GM23248 (cell line): ENCODE measurements at regions not wholly inside any gene's neighbourhood (a gene's known extent, or its start where the extent isn't known, plus 50 kb on each side); places are given as distances from the start of the nearest gene placed in this dataset.

Source experiments
- DNase-seq: peaks from one replicate; pipeline ENCODE4 v3.0.0-alpha.2; 2015
- H2AFZ ChIP-seq: fragments of 200-600 bp; sonication (generic); 2 replicates; pipeline ENCODE4 v1.6.1; 2016; ENCODE audit warnings: antibody characterized with exemption
- H3F3A ChIP-seq: fragments of 200-600 bp; sonication (generic); 2 replicates; pipeline ENCODE4 v1.6.1; 2016; ENCODE audit warnings: mild to moderate bottlenecking, antibody characterized with exemption, mixed run types; ENCODE audit not compliant: insufficient read depth
- H3K27ac ChIP-seq: fragments of 200-600 bp; sonication (generic); 2 replicates; pipeline ENCODE4 v1.5.1; 2016; ENCODE audit warnings: mild to moderate bottlenecking
- H3K27me3 ChIP-seq: fragments of 200-600 bp; sonication (generic); replicated peaks from 2 replicates; pipeline ENCODE4 v1.6.1; 2016; ENCODE audit warnings: mild to moderate bottlenecking; ENCODE audit not compliant: insufficient read depth
- H3K36me3 ChIP-seq: fragments of 200-600 bp; sonication (generic); 2 replicates; pipeline ENCODE4 v1.6.1; 2016; ENCODE audit warnings: low read depth, mild to moderate bottlenecking
- H3K4me1 ChIP-seq: fragments of 200-600 bp; sonication (generic); 2 replicates; pipeline ENCODE4 v1.6.1; 2016; ENCODE audit warnings: mild to moderate bottlenecking; ENCODE audit not compliant: insufficient read depth
- H3K4me2 ChIP-seq: fragments of 200-600 bp; sonication (generic); one replicate; pipeline ENCODE4 v1.6.1; 2016; ENCODE audit warnings: mild to moderate bottlenecking; ENCODE audit not compliant: unreplicated experiment
- H3K4me3 ChIP-seq: fragments of 200-600 bp; sonication (generic); 2 replicates; pipeline ENCODE4 v1.5.1; 2016; ENCODE audit warnings: mild to moderate bottlenecking
- H3K79me2 ChIP-seq: fragments of 200-600 bp; sonication (generic); 2 replicates; pipeline ENCODE4 v1.6.1; 2016; ENCODE audit warnings: mild to moderate bottlenecking; ENCODE audit not compliant: insufficient read depth
- H3K9ac ChIP-seq: fragments of 200-600 bp; sonication (generic); 2 replicates; pipeline ENCODE4 v1.6.1; 2016; ENCODE audit warnings: mild to moderate bottlenecking
- H3K9me2 ChIP-seq: fragments of 200-600 bp; sonication (generic); 2 replicates; pipeline ENCODE4 v1.6.1; 2016; ENCODE audit warnings: mixed run types, mild to moderate bottlenecking, moderate library complexity; ENCODE audit not compliant: insufficient read depth
- H3K9me3 ChIP-seq: fragments of 200-600 bp; sonication (generic); one replicate; pipeline ENCODE4 v1.6.1; 2017; ENCODE audit warnings: low read depth
- H4K20me1 ChIP-seq: fragments of 200-600 bp; sonication (generic); 2 replicates; pipeline ENCODE4 v1.6.0; 2016; ENCODE audit not compliant: insufficient read depth
- EZH2 ChIP-seq: fragments of 200-600 bp; sonication (generic); IDR thresholded peaks from 2 replicates; pipeline ENCODE4 v1.6.1; 2018; ENCODE audit warnings: antibody characterized with exemption, mild to moderate bottlenecking; ENCODE audit not compliant: insufficient read depth, poor library complexity, severe bottlenecking
- EZH2phosphoT487 ChIP-seq: fragments of 200-600 bp; sonication (generic); IDR thresholded peaks from 2 replicates; pipeline ENCODE4 v1.6.1; 2018; ENCODE audit warnings: antibody characterized with exemption, moderate library complexity, mild to moderate bottlenecking, low read depth; ENCODE audit not compliant: insufficient read depth
- WGBS, 2 experiments: methylation state at CpG; one replicate each; pipeline ENCODE4 v1.1.6; 2015 to 2017; ENCODE audit warnings: low lambda C conversion rate in 2 of 2, low coverage in 1 of 2; ENCODE audit errors: missing lambda C conversion rate in 2 of 2; 5-methylcytosine and 5-hydroxymethylcytosine counted together
- in situ Hi-C: fragments of 300-500 bp; cut with MboI; formaldehyde crosslinking; loops from 2 replicates; pipeline ENCODE4 v1.15.0; 2020

DNA sequence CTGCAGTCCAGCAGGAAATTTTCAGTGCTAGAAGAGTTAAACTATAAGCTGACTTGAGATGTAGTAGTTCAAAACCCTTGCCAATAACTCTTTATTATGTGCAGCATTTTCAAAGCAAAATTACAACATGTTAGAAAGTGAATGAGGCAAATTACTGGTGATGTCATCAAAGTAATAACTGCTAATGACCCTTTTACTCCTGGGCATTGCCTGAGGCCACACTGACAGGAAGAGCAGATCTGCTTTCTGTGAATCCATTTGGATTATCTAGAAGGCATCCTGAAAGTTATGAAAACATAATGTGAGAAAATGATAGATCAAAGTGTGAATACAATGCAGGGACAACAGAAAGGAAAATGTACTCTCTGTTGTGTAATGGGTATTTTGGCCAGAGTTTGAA is 139.6 kb upstream of the TRIB2 start:
- in situ Hi-C loops, result no loop called here
- no peak for DNase-seq
- TF ChIP-seq EZH2 (no peak), EZH2phosphoT487 (no peak)

DNA sequence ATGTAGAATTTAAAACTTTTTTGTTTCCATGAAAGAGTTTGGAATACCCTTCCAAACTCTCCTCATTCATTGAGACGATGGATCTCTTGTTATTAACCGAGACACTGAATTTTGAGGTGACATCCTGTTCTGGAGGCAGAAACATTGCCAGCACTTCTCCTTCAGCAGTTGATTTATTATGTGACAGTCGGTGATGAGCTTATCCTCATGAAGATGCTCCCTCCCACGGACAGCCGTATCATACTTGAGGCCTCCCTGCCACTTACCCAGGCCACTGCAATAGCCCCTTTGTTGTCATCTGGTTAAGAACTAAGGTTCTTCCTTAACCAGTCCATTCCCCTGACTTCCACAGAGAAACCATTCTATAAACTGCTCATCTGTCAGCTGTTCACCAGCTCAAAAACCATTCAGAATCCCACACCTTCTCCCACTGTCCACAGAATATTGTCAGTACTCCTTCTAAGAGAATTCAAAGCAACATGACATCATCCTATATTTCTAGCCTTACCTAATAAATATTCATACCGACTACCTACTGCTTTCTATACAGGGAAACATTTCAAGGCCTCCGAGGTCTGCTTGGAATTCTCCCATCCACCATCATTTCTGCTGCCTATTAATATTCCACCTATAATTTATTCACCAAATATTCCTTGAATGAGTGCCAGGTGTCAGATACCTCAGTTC is 139.0 kb upstream of the TRIB2 start:
- Histone ChIP-seq H3K9me2 (no peaks in the 10 kb centered on the region), H3F3A (no peaks in the 10 kb centered on the region), H3K79me2 (no peaks in the 10 kb centered on the region), H3K4me3 (no peak overlapping the region), H3K9me3 (no peaks in the 10 kb centered on the region), H3K27ac (no peak overlapping the region), H3K27me3 (no peaks in the 10 kb centered on the region), H3K4me1 (no peaks in the 10 kb centered on the region), H3K4me2 (no peak overlapping the region), H4K20me1 (no peaks in the 10 kb centered on the region), H3K36me3 (no peaks in the 10 kb centered on the region), H2AFZ (no peak overlapping the region), H3K9ac (no peak overlapping the region)
- DNase-seq, result no peak
- 79% methylated on average over 7 of the region's 7 CpGs for WGBS, 2 experiments
- no peak for TF ChIP-seq EZH2phosphoT487
- TF ChIP-seq EZH2, result no peak
- in situ Hi-C loops, result no loop called here

More for the DNA sequence above, 139.6 kb upstream of the TRIB2 start:
- Histone ChIP-seq H3K9ac (no peak overlapping the region), H3K9me3 (no peaks in the 10 kb centered on the region), H3K4me2 (no peak overlapping the region), H3K36me3 (no peaks in the 10 kb centered on the region), H3K27ac (no peak overlapping the region), H3K4me1 (no peaks in the 10 kb centered on the region), H3K27me3 (no peaks in the 10 kb centered on the region), H3K9me2 (no peaks in the 10 kb centered on the region), H4K20me1 (no peaks in the 10 kb centered on the region), H3K79me2 (no peaks in the 10 kb centered on the region), H2AFZ (no peak overlapping the region), H3K4me3 (no peak overlapping the region), H3F3A (no peaks in the 10 kb centered on the region)

- Histone ChIP-seq H3K27me3 (no peaks in the 10 kb centered on the region), H3K4me1 (no peaks in the 10 kb centered on the region), H3K79me2 (no peaks in the 10 kb centered on the region), H3K9ac (no peak overlapping the region), H2AFZ (no peak overlapping the region), H3K36me3 (no peaks in the 10 kb centered on the region), H3K9me3 (no peaks in the 10 kb centered on the region), H3K27ac (no peak overlapping the region), H3K4me3 (no peak overlapping the region), H4K20me1 (no peaks in the 10 kb centered on the region), H3K9me2 (no peaks in the 10 kb centered on the region), H3K4me2 (no peak overlapping the region), H3F3A (no peaks in the 10 kb centered on the region)
- TF ChIP-seq EZH2phosphoT487, result no peak
- TF ChIP-seq EZH2, result no peak
- in situ Hi-C loops, result no loop called here
- DNase-seq, result no peak
- 60 to 61% methylated on average over 1 of the region's 1 CpG for WGBS, 2 experiments
Observed at GRCh38 chr2:12579018-12579417, 137.7 kb upstream of the TRIB2 start.

GRCh38 chr2:12584338-12584737 is 132.4 kb upstream of the TRIB2 start:
- H2AFZ ChIP-seq, result no peak overlapping the region
- H3K79me2 ChIP-seq, result no peaks in the 10 kb centered on the region
- H3K36me3 ChIP-seq, result no peaks in the 10 kb centered on the region
- TF ChIP-seq EZH2 (no peak), EZH2phosphoT487 (no peak)
- H3K27me3 ChIP-seq, result no peaks in the 10 kb centered on the region
- H3K4me1 ChIP-seq, result peaks cover 13% of the 10 kb centered on the region
- H3K4me3 ChIP-seq, result no peak overlapping the region
- in situ Hi-C loops, result no loop called here
- no peak overlapping the region for H3K4me2 ChIP-seq
- no peak overlapping the region for H3K27ac ChIP-seq
- no peaks in the 10 kb centered on the region for H3K9me3 ChIP-seq
- no peaks in the 10 kb centered on the region for H3K9me2 ChIP-seq
- 92 to 94% methylated on average over 3 of the region's 3 CpGs for WGBS, 2 experiments
- H4K20me1 ChIP-seq, result no peaks in the 10 kb centered on the region
- no peak for DNase-seq
- no peak overlapping the region for H3K9ac ChIP-seq
- H3F3A ChIP-seq, result peaks cover 16% of the 10 kb centered on the region

- Histone ChIP-seq H3K9me3 (no peaks in the 10 kb centered on the region), H3K79me2 (no peaks in the 10 kb centered on the region), H3K9me2 (no peaks in the 10 kb centered on the region), H3K4me2 (no peak overlapping the region), H3F3A (peaks cover 16% of the 10 kb centered on the region), H4K20me1 (no peaks in the 10 kb centered on the region), H3K9ac (no peak overlapping the region), H3K4me1 (peaks cover 13% of the 10 kb centered on the region), H2AFZ (no peak overlapping the region), H3K27ac (no peak overlapping the region), H3K36me3 (no peaks in the 10 kb centered on the region), H3K4me3 (no peak overlapping the region), H3K27me3 (no peaks in the 10 kb centered on the region)
- DNase-seq, result no peak
- in situ Hi-C loops, result no loop called here
- WGBS, 2 experiments, result 92 to 94% methylated on average over 2 of the region's 2 CpGs
- TF ChIP-seq EZH2phosphoT487 (no peak), EZH2 (no peak)
Observed at GRCh38 chr2:12585784-12586183, 131.0 kb upstream of the TRIB2 start.
